NCI-H2081 treated with DMSO at 0.1 percent for 48 hours (cell line): ENCODE measurements at regions not wholly inside any gene's neighbourhood (a gene's known extent, or its start where the extent isn't known, plus 50 kb on each side); places are given as distances from the start of the nearest gene placed in this dataset.

Source experiments
- DNase-seq: peaks from one replicate; lab custom pipeline; 2025; lab: John Stamatoyannopoulos, UW

- no peak for DNase-seq
Observed at GRCh38 chr2:236691799-236692167, 122.2 kb downstream of the ACKR3 start.

GRCh38 chr2:236692937-236693336 lies 123.3 kb downstream of the ACKR3 start:
- DNase-seq, result no peak

GRCh38 chr2:236693531-236693930 lies 123.9 kb downstream of the ACKR3 start:
- no peak for DNase-seq

GRCh38 chr2:236694146-236694888 lies 124.7 kb downstream of the ACKR3 start:
- no peak for DNase-seq

- DNase-seq, result no peak
Observed at GRCh38 chr2:236696834-236697233, 127.2 kb downstream of the ACKR3 start.

GRCh38 chr2:236698016-236698627 lies 128.5 kb downstream of the ACKR3 start:
- DNase-seq, result no peak

GRCh38 chr2:236700703-236701102 lies 131.1 kb downstream of the ACKR3 start:
- DNase-seq, result no peak

- no peak for DNase-seq
Observed at GRCh38 chr2:236702657-236703372, 133.2 kb downstream of the ACKR3 start.

- no peak for DNase-seq
Observed at GRCh38 chr2:236703373-236703709, 133.7 kb downstream of the ACKR3 start.

- no peak for DNase-seq
Observed at GRCh38 chr2:236703906-236704305, 134.3 kb downstream of the ACKR3 start.

- no peak for DNase-seq
Observed at GRCh38 chr2:236704887-236705286, 135.3 kb downstream of the ACKR3 start.

GRCh38 chr2:236705295-236706105 lies 135.9 kb downstream of the ACKR3 start:
- DNase-seq, result no peak

- no peak for DNase-seq
Observed at GRCh38 chr2:236706288-236706687, 136.7 kb downstream of the ACKR3 start.

GRCh38 chr2:236706803-236707202 lies 137.2 kb downstream of the ACKR3 start:
- no peak for DNase-seq

- DNase-seq, result no peak
Observed at GRCh38 chr2:236711440-236711839, 141.8 kb downstream of the ACKR3 start.

- DNase-seq, result no peak
Observed at GRCh38 chr2:236712304-236712703, 142.7 kb downstream of the ACKR3 start.

- no peak for DNase-seq
Observed at GRCh38 chr2:236712961-236713673, 143.5 kb downstream of the ACKR3 start.

GRCh38 chr2:236714080-236714479 lies 144.5 kb downstream of the ACKR3 start:
- no peak for DNase-seq

GRCh38 chr2:236715077-236715476 lies 145.5 kb downstream of the ACKR3 start:
- DNase-seq, result no peak

GRCh38 chr2:236715491-236715961 lies 145.9 kb downstream of the ACKR3 start:
- no peak for DNase-seq

- DNase-seq, result no peak
Observed at GRCh38 chr2:236717120-236717519, 147.5 kb downstream of the ACKR3 start.

- no peak for DNase-seq
Observed at GRCh38 chr2:236717729-236718128, 148.1 kb downstream of the ACKR3 start.
